ENCODE measurements at regions not wholly inside any gene's neighbourhood (a gene's known extent, or its start where the extent isn't known, plus 50 kb on each side); places are given as distances from the start of the nearest gene placed in this dataset.
A peak's percentile ranks its signal among the peaks of the same experiment; 100 is the strongest.

- peak; percentile 68 for DNase-seq (ENCODE audit: low read depth)
Measured at GRCh38 chr7:41472427-41473125, 230.3 kb downstream of the INHBA start.

GRCh38 chr7:41470081-41470480 lies 232.8 kb downstream of the INHBA start:
- DNase-seq (ENCODE audit: low read depth), result no peak

GRCh38 chr7:41467596-41467995 lies 235.3 kb downstream of the INHBA start:
- DNase-seq (ENCODE audit: low read depth), result no peak

- DNase-seq (ENCODE audit: low read depth), result no peak
Measured at GRCh38 chr7:41466760-41467384, 236.0 kb downstream of the INHBA start.

- DNase-seq (ENCODE audit: low read depth), result no peak
Measured at GRCh38 chr7:41465571-41465970, 237.3 kb downstream of the INHBA start.

GRCh38 chr7:41463770-41464470 lies 239.0 kb downstream of the INHBA start:
- no peak for DNase-seq (ENCODE audit: low read depth)

- DNase-seq (ENCODE audit: low read depth), result no peak
Measured at GRCh38 chr7:41459623-41460261, 243.1 kb downstream of the INHBA start.

- DNase-seq (ENCODE audit: low read depth), result no peak
Measured at GRCh38 chr7:41459183-41459582, 243.7 kb downstream of the INHBA start.

GRCh38 chr7:41457832-41458437 lies 245.0 kb downstream of the INHBA start:
- no peak for DNase-seq (ENCODE audit: low read depth)

- peak; percentile 37 for DNase-seq (ENCODE audit: low read depth)
Measured at GRCh38 chr7:41451826-41452225, 251.1 kb downstream of the INHBA start.

- DNase-seq (ENCODE audit: low read depth), result no peak
Measured at GRCh38 chr7:41449694-41450093, 253.2 kb downstream of the INHBA start.

GRCh38 chr7:41449286-41449685 lies 253.6 kb downstream of the INHBA start:
- no peak for DNase-seq (ENCODE audit: low read depth)

GRCh38 chr7:41448104-41448503 lies 254.8 kb downstream of the INHBA start:
- peak; percentile 45 for DNase-seq (ENCODE audit: low read depth)

GRCh38 chr7:41447450-41448042 lies 255.3 kb downstream of the INHBA start:
- no peak for DNase-seq (ENCODE audit: low read depth)

GRCh38 chr7:41446606-41447449 lies 256.1 kb downstream of the INHBA start:
- no peak for DNase-seq (ENCODE audit: low read depth)

GRCh38 chr7:41445946-41446345 lies 256.9 kb downstream of the INHBA start:
- DNase-seq (ENCODE audit: low read depth), result no peak

GRCh38 chr7:41445432-41445831 lies 257.5 kb downstream of the INHBA start:
- no peak for DNase-seq (ENCODE audit: low read depth)

GRCh38 chr7:41439515-41439879 lies 263.4 kb downstream of the INHBA start:
- DNase-seq (ENCODE audit: low read depth), result no peak

GRCh38 chr7:41438705-41439514 lies 264.0 kb downstream of the INHBA start:
- no peak for DNase-seq (ENCODE audit: low read depth)

Data from LHCN-M2 (cell line).